OCI-LY3 (cell line): ENCODE measurements at regions not wholly inside any gene's neighbourhood (a gene's known extent, or its start where the extent isn't known, plus 50 kb on each side); places are given as distances from the start of the nearest gene placed in this dataset.

Experiments used
- H2AFZ ChIP-seq: fragments of 200-600, 300-600 bp; shearing (Covaris generic); 2 replicates; pipeline ENCODE4 v1.6.0; 2014; ENCODE audit warnings: antibody characterized with exemption, low read depth, low read length
- H3K27ac ChIP-seq: fragments of 200-600, 300-600 bp; sonication (generic); 2 replicates; pipeline ENCODE4 v1.5.1; 2014; ENCODE audit warnings: mild to moderate bottlenecking, low read length, moderate library complexity, mixed read lengths
- H3K27me3 ChIP-seq: fragments of 200-600, 300-600 bp; sonication (generic); 2 replicates; pipeline ENCODE4 v1.6.1; 2014; ENCODE audit warnings: low read depth, low read length, mixed read lengths
- H3K36me3 ChIP-seq: fragments of 200-600, 300-600 bp; sonication (generic); replicated peaks from 2 replicates; pipeline ENCODE3; 2014; ENCODE audit warnings: low read depth, low read length, mixed read lengths
- H3K4me1 ChIP-seq: fragments of 300-600, 200-600 bp; sonication (generic); 2 replicates; pipeline ENCODE4 v1.6.1; 2014; ENCODE audit warnings: low read length, mixed read lengths
- H3K4me2 ChIP-seq: fragments of 200-600, 300-600 bp; sonication (generic); 2 replicates; pipeline ENCODE4 v1.6.1; 2014; ENCODE audit warnings: low read length, mixed read lengths
- H3K4me3 ChIP-seq: fragments of 300-600, 200-600 bp; sonication (generic); 2 replicates; pipeline ENCODE4 v1.5.1; 2014; ENCODE audit warnings: antibody characterized with exemption, mild to moderate bottlenecking, low read length, moderate library complexity
- H3K79me2 ChIP-seq: fragments of 300-600, 200-600 bp; shearing (Covaris generic); 2 replicates; pipeline ENCODE4 v1.6.1; 2014; ENCODE audit warnings: mild to moderate bottlenecking, low read length, mixed read lengths
- H3K9ac ChIP-seq: fragments of 300-600, 200-600 bp; shearing (Covaris generic); 2 replicates; pipeline ENCODE4 v1.6.0; 2014; ENCODE audit warnings: mild to moderate bottlenecking, low read length, moderate library complexity
- H3K9me3 ChIP-seq: fragments of 200-600, 300-600 bp; shearing (Covaris generic); 2 replicates; pipeline ENCODE4 v1.6.1; 2014; ENCODE audit warnings: low read length, mixed read lengths; ENCODE audit not compliant: insufficient read depth
- H4K20me1 ChIP-seq: fragments of 200-600, 300-600 bp; sonication (generic); 2 replicates; pipeline ENCODE4 v1.6.1; 2016; ENCODE audit warnings: low read length, mixed read lengths; ENCODE audit not compliant: insufficient read depth
- CTCF ChIP-seq: fragments of 200-600, 300-600 bp; sonication (generic); IDR thresholded peaks from 2 replicates; pipeline ENCODE4 v1.5.1; 2014; ENCODE audit warnings: antibody characterized with exemption, low read length, low read depth
- EZH2phosphoT487 ChIP-seq: fragments of 200-600 bp; shearing (Covaris generic); IDR thresholded peaks from 2 replicates; pipeline ENCODE4 v1.6.1; 2018; ENCODE audit warnings: antibody characterized with exemption, mixed run types, low read depth

DNA sequence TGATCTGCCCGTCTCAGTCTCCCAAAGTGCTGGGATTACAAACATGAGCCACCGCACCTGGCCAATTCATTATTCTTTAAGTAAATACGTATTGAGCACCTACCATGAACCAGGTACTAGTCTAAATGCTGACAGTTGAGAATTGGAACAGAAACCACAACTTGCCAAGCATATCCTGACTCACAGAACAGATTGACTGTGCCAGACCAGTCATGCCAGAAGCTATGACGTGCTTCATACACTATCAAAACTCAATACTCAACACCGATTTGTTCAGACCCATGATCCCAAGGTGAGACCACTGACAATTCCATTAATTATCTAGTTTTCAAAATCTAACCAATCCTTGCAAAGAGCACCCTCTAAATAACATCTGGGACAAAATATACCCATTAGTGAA lies 148.6 kb downstream of the B3GNT2 start:
- peaks cover 31% of the 10 kb centered on the region for H3K4me1 ChIP-seq
- no peaks in the 10 kb centered on the region for H4K20me1 ChIP-seq
- H2AFZ ChIP-seq = no peak overlapping the region
- H3K27ac ChIP-seq = no peak overlapping the region
- H3K9ac ChIP-seq = no peak overlapping the region
- no peaks in the 10 kb centered on the region for H3K9me3 ChIP-seq
- H3K4me2 ChIP-seq = peak overlapping the region; percentile 67
- H3K27me3 ChIP-seq = no peaks in the 10 kb centered on the region
- no peaks in the 10 kb centered on the region for H3K36me3 ChIP-seq
- H3K4me3 ChIP-seq = peak overlapping the region; percentile 22; the same call in 1 of the 2 replicates
- H3K79me2 ChIP-seq = no peaks in the 10 kb centered on the region
- TF ChIP-seq CTCF (no peak), EZH2phosphoT487 (no peak)

- no peak overlapping the region for H3K9ac ChIP-seq
- no peak for TF ChIP-seq CTCF
- no peak for TF ChIP-seq EZH2phosphoT487
Observed at GRCh38 chr2:62343636-62344337, 147.9 kb downstream of the B3GNT2 start.

DNA sequence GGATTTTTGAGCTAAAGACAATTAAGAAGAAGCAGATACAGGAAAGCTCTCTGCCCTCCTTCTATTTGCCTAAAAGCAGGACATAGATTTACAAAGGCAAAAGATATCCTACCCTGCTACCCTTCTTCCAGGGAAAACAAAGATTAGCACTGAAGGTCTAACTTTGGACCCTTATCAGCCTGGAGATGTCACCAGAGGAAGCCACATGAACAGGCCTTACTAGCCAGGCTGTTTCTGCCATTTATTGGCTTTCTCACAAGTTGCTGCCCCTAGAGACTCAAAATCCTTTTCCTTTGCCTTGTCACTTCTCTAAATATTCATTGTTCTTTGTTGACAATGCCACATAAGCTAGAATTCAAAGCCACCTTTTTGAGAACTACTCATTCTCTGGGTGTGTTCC lies 147.3 kb downstream of the B3GNT2 start:
- Histone ChIP-seq H3K36me3 (no peaks in the 10 kb centered on the region), H3K4me3 (no peak overlapping the region), H3K27me3 (no peaks in the 10 kb centered on the region), H2AFZ (no peak overlapping the region), H3K4me2 (no peak overlapping the region), H3K27ac (no peak overlapping the region), H3K4me1 (peaks cover 31% of the 10 kb centered on the region), H3K9ac (no peak overlapping the region), H3K79me2 (no peaks in the 10 kb centered on the region), H3K9me3 (no peaks in the 10 kb centered on the region), H4K20me1 (no peaks in the 10 kb centered on the region)
- no peak for TF ChIP-seq EZH2phosphoT487
- TF ChIP-seq CTCF = peak; percentile 11; the same call in 1 of the 2 replicates

More at GRCh38 chr2:62343636-62344337, 147.9 kb downstream of the B3GNT2 start:
- H3K27me3 ChIP-seq = no peaks in the 10 kb centered on the region
- no peaks in the 10 kb centered on the region for H3K36me3 ChIP-seq
- H3K27ac ChIP-seq = no peak overlapping the region
- no peaks in the 10 kb centered on the region for H3K79me2 ChIP-seq
- no peak overlapping the region for H3K4me2 ChIP-seq
- peaks cover 31% of the 10 kb centered on the region for H3K4me1 ChIP-seq
- no peak overlapping the region for H2AFZ ChIP-seq
- no peak overlapping the region for H3K4me3 ChIP-seq
- H3K9me3 ChIP-seq = no peaks in the 10 kb centered on the region
- H4K20me1 ChIP-seq = no peaks in the 10 kb centered on the region

DNA sequence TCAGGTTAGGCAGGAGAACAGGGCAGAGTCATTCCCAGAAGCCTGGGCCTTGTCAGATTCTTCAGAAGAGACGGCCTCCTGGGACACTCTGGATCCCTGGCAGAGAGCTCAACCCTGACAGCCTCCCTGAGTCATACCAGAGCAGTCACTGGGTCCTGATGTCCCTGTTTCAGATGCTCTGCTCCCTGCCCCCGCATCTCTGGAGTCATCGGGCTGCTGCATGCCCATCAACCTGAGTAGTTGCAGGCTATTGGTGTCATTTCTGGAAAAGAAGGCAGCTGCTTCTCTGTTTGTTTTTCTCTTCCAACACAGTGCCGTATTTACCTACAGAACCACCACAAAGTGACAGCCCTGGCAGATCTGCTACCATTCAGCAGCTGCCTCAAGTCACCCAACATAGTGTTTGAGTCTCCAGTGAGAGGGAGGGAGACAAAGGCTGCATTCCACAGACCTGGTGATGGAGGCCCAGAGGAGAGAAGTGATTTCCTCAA lies 145.1 kb downstream of the B3GNT2 start:
- no peaks in the 10 kb centered on the region for H3K27me3 ChIP-seq
- no peaks in the 10 kb centered on the region for H4K20me1 ChIP-seq
- H3K9me3 ChIP-seq = no peaks in the 10 kb centered on the region
- peak overlapping the region; percentile 32; the same call in 1 of the 2 replicates for H3K4me2 ChIP-seq
- peaks cover 27% of the 10 kb centered on the region for H3K4me1 ChIP-seq
- no peaks in the 10 kb centered on the region for H3K36me3 ChIP-seq
- TF ChIP-seq CTCF (no peak), EZH2phosphoT487 (no peak)
- no peak overlapping the region for H3K27ac ChIP-seq
- no peak overlapping the region for H3K4me3 ChIP-seq
- H3K9ac ChIP-seq = no peak overlapping the region
- peak overlapping the region; percentile 46; the same call in 1 of the 2 replicates for H2AFZ ChIP-seq
- H3K79me2 ChIP-seq = no peaks in the 10 kb centered on the region
